IMR-90 (cell line): ENCODE measurements at regions not wholly inside any gene's neighbourhood (a gene's known extent, or its start where the extent isn't known, plus 50 kb on each side); places are given as distances from the start of the nearest gene placed in this dataset.

Experiments
- ATAC-seq: fragments of 200-7000 bp; cut with Tn5 transposase; 2 replicates; pipeline ENCODE4 v1.9.1; 2020; ENCODE audit warnings: low read depth, mild to moderate bottlenecking, moderate library complexity
- BruUV-seq: library from RNA; stranded (reverse); fragments of 400-500 nt; replicated peaks from 2 replicates; lab custom pipeline; 2021; lab: Mats Ljungman, UMichigan
- CTCF ChIA-PET: fragments of 300-600 bp; formaldehyde crosslinking; extraction: SDS; loops from one replicate; lab custom pipeline; 2021; ENCODE audit warnings: antibody characterized with exemption; lab: Yijun Ruan, JAX
- POLR2A ChIA-PET: fragments of 300-600 bp; sonication (Branson Sonifier 250); formaldehyde crosslinking; loops from one replicate; lab custom pipeline; 2022; ENCODE audit warnings: antibody characterized with exemption; ENCODE audit not compliant: unreplicated experiment; lab: Charles Lee
- DNase-seq: peaks from one replicate; pipeline ENCODE4 v3.0.0; 2013
- H2AFZ ChIP-seq: replicated peaks from 2 replicates; pipeline ENCODE3; 2013; ENCODE audit warnings: low read length, mild to moderate bottlenecking; ENCODE audit not compliant: poor library complexity
- H2AK5ac ChIP-seq: 2 replicates; pipeline ENCODE4 v1.6.1; 2013; ENCODE audit warnings: low read depth, low read length, inconsistent platforms
- H2AK9ac ChIP-seq: replicated peaks from 2 replicates; pipeline ENCODE3; 2013; ENCODE audit warnings: mild to moderate bottlenecking, low read depth, low read length, moderate library complexity; ENCODE audit not compliant: poor library complexity
- H2BK120ac ChIP-seq: 2 replicates; pipeline ENCODE4 v1.6.1; 2013; ENCODE audit warnings: low read depth, low read length, inconsistent platforms
- H2BK15ac ChIP-seq: 3 replicates; pipeline ENCODE4 v1.6.1; 2013; ENCODE audit warnings: low read depth, low read length, inconsistent platforms
- H2BK20ac ChIP-seq: 2 replicates; pipeline ENCODE4 v1.6.1; 2013; ENCODE audit warnings: low read depth, mild to moderate bottlenecking, inconsistent platforms, low read length, moderate library complexity
- H2BK5ac ChIP-seq: 2 replicates; pipeline ENCODE4 v1.6.1; 2013; ENCODE audit warnings: mild to moderate bottlenecking, low read depth, low read length, inconsistent platforms; ENCODE audit not compliant: poor library complexity, severe bottlenecking
- H3K14ac ChIP-seq: replicated peaks from 2 replicates; pipeline ENCODE4 v1.6.1; 2013; ENCODE audit warnings: low read depth, low read length, inconsistent platforms
- H3K18ac ChIP-seq: 2 replicates; pipeline ENCODE4 v1.6.1; 2013; ENCODE audit warnings: low read depth, low read length, control low read depth
- H3K23ac ChIP-seq: 2 replicates; pipeline ENCODE4 v1.6.1; 2013; ENCODE audit warnings: low read depth, low read length, inconsistent platforms
- H3K27ac ChIP-seq: 2 replicates; pipeline ENCODE4 v1.5.1; 2013; ENCODE audit warnings: mild to moderate bottlenecking, control low read depth, low read length; ENCODE audit not compliant: insufficient read depth
- H3K27me3 ChIP-seq: 2 replicates; pipeline ENCODE4 v1.6.1; 2013; ENCODE audit warnings: low read length; ENCODE audit not compliant: control insufficient read depth, insufficient read depth
- H3K36me3 ChIP-seq: 2 replicates; pipeline ENCODE4 v1.6.1; 2013; ENCODE audit warnings: low read length, mixed read lengths; ENCODE audit not compliant: control insufficient read depth, insufficient read depth
- H3K4ac ChIP-seq: 2 replicates; pipeline ENCODE4 v1.6.1; 2013; ENCODE audit warnings: low read depth, low read length, inconsistent platforms
- H3K4me1 ChIP-seq: 2 replicates; pipeline ENCODE4 v1.6.1; 2013; ENCODE audit warnings: low read length, mixed read lengths; ENCODE audit not compliant: control insufficient read depth, insufficient read depth
- H3K4me2 ChIP-seq: 2 replicates; pipeline ENCODE4 v1.6.1; 2013; ENCODE audit warnings: low read depth, mild to moderate bottlenecking, control low read depth, low read length, moderate library complexity
- H3K4me3 ChIP-seq: 2 replicates; pipeline ENCODE4 v1.5.1; 2013; ENCODE audit warnings: low read depth, mild to moderate bottlenecking, control low read depth, low read length, moderate library complexity; ENCODE audit not compliant: insufficient read depth
- H3K56ac ChIP-seq: 2 replicates; pipeline ENCODE4 v1.6.1; 2013; ENCODE audit warnings: low read length, inconsistent platforms; ENCODE audit not compliant: insufficient read depth; ENCODE audit errors: extremely low read depth
- H3K79me1 ChIP-seq, 2 experiments: 2 replicates each; pipeline ENCODE4 v1.6.1; 2013; ENCODE audit warnings: low read length in 2 of 2, inconsistent platforms in 1 of 2, low read depth in 1 of 2
- H3K9ac ChIP-seq: 2 replicates; pipeline ENCODE4 v1.6.1; 2013; ENCODE audit warnings: low read depth, low read length, control low read depth
- H3K9me1 ChIP-seq: 2 replicates; pipeline ENCODE4 v1.6.1; 2013; ENCODE audit warnings: low read length, inconsistent platforms; ENCODE audit not compliant: insufficient read depth
- H3K9me3 ChIP-seq: 2 replicates; pipeline ENCODE4 v1.6.1; 2013; ENCODE audit warnings: low read length; ENCODE audit not compliant: control insufficient read depth, insufficient read depth
- H4K20me1 ChIP-seq: 2 replicates; pipeline ENCODE4 v1.6.1; 2013; ENCODE audit warnings: low read length, inconsistent platforms; ENCODE audit not compliant: insufficient read depth
- H4K5ac ChIP-seq: 2 replicates; pipeline ENCODE4 v1.6.1; 2013; ENCODE audit warnings: mild to moderate bottlenecking, low read depth, low read length, control low read depth
- H4K8ac ChIP-seq, 2 experiments: 2 replicates each; pipeline ENCODE4 v1.6.1; 2013; ENCODE audit warnings: low read depth in 2 of 2, low read length in 2 of 2, control low read depth in 1 of 2, inconsistent platforms in 1 of 2
- H4K91ac ChIP-seq: 2 replicates; pipeline ENCODE4 v1.6.1; 2013; ENCODE audit warnings: low read depth, low read length, inconsistent platforms; ENCODE audit not compliant: insufficient read depth
- SMC3 ChIP-seq: fragments of 150-350 bp; IDR thresholded peaks from 2 replicates; pipeline ENCODE4 v1.6.1; 2016; ENCODE audit warnings: low read depth, mild to moderate bottlenecking, antibody characterized with exemption, low read length, moderate library complexity
- WGBS, 2 experiments: methylation state at CpG; one replicate each; pipeline versions ENCODE4 v1.1.5 to v1.1.7; 2013; ENCODE audit warnings: missing lambda C conversion rate in 2 of 2; ENCODE audit not compliant: insufficient read length in 1 of 2; ENCODE audit errors: extremely low coverage in 2 of 2; 5-methylcytosine and 5-hydroxymethylcytosine counted together
- dilution Hi-C: fragments of 300-500 bp; cut with HindIII; formaldehyde crosslinking; loops from one replicate; pipeline ENCODE4 v1.14.3; 2018; ENCODE audit warnings: low sequenced_read_pairs; ENCODE audit not compliant: unreplicated experiment
- in situ Hi-C: fragments of 300-500 bp; cut with MboI; formaldehyde crosslinking; loops from 3 replicates; pipeline ENCODE4 v1.14.3; 2019; ENCODE audit warnings: low sequenced_read_pairs, inconsistent platforms, mixed read lengths
- intact Hi-C: fragments of 100-400 bp; cut with micrococcal nuclease; formaldehyde crosslinking; loops from 2 replicates; pipeline ENCODE4 v1.10.0; 2022
- TF ChIP-seq, protein P1 (sequence below): fragments of 150-350 bp; IDR thresholded peaks from 2 replicates; pipeline ENCODE4 v1.6.1; 2016; ENCODE audit warnings: low read depth, mild to moderate bottlenecking, low read length, moderate library complexity, borderline replicate concordance

DNA sequence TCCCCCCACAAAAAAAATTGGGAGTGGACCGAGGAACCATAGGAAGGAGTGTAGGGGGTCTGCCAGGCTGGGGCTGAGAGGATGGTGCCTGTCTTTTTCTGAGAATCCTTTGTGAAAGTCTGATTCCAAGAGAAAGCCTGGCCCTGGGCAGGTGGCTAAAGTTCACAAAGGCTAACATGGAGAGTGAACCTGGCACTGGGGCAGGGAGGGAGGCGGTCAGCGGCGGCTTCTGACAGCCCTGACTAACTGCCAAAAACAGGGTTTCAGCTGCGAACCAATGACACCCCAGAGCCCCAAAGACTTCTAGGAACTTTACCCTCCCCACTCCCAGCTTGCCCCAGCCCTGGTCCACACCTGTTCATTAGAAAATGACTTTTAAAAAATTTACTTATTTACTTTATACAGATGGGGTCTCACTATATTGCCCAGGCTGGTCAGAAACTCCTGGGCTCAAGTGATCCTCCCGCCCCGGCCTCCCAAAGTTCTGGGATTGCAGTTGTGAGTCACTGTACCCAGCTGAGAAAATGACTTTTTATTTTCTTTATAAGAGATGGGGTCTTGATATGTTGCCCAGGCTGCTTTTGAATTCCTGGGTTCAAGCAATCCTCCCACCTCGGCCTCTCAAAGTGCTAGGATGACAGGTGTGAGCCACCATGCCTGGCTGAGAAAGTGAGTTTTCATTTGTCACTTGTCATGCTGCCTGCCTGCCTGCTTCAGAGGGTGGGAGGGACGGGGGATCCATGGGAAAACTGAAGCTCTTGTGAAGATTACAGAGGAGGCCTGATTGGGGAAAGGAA, 61.0 kb upstream of the DUSP5 start:
- no peak overlapping the region for H4K91ac ChIP-seq
- no peak overlapping the region for H2BK20ac ChIP-seq
- H3K23ac ChIP-seq = no peak overlapping the region
- 0 out of 2 replicates have a peak, but pooled peaks cover 1% of the 10 kb centered on the region for H3K4me1 ChIP-seq
- H2BK120ac ChIP-seq = no peak overlapping the region
- no peak for TF ChIP-seq SMC3
- TF ChIP-seq, protein P1, sequence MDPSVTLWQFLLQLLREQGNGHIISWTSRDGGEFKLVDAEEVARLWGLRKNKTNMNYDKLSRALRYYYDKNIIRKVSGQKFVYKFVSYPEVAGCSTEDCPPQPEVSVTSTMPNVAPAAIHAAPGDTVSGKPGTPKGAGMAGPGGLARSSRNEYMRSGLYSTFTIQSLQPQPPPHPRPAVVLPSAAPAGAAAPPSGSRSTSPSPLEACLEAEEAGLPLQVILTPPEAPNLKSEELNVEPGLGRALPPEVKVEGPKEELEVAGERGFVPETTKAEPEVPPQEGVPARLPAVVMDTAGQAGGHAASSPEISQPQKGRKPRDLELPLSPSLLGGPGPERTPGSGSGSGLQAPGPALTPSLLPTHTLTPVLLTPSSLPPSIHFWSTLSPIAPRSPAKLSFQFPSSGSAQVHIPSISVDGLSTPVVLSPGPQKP = no peak
- H3K4me3 ChIP-seq = no peak overlapping the region
- no peak overlapping the region for H4K8ac ChIP-seq
- H2BK15ac ChIP-seq = no peak overlapping the region
- peaks cover 2% of the 10 kb centered on the region; the same call in 1 of the 2 replicates for H3K9me1 ChIP-seq
- no peak overlapping the region for H3K14ac ChIP-seq
- POLR2A ChIA-PET = no interaction called here
- no peak overlapping the region for H3K4me2 ChIP-seq
- no peaks in the 10 kb centered on the region for H3K27me3 ChIP-seq
- no peak overlapping the region for H3K27ac ChIP-seq
- no peak for ATAC-seq
- intact Hi-C loops (no loop called here), dilution Hi-C loops (no loop called here), in situ Hi-C loops (no loop called here)
- H2AFZ ChIP-seq = no peak overlapping the region
- H3K18ac ChIP-seq = no peak overlapping the region
- 0 out of 4 replicates have a peak, but pooled peaks cover 0 to 1% of the 10 kb centered on the region in 2 experiments for H3K79me1 ChIP-seq
- no peaks in the 10 kb centered on the region for H3K36me3 ChIP-seq
- CTCF ChIA-PET = interaction anchor here (1.1 kb wide), 1 partner anchor 13 kb away, joined by 3 read pairs; no protein-coding TSS in a partner anchor
- H2AK5ac ChIP-seq = no peak overlapping the region
- H4K20me1 ChIP-seq = no peaks in the 10 kb centered on the region
- no peak overlapping the region for H3K56ac ChIP-seq
- no peak overlapping the region for H3K4ac ChIP-seq
- no peaks in the 10 kb centered on the region for H3K9me3 ChIP-seq
- WGBS, 2 experiments = 29% methylated on average over 1 of the region's 9 CpGs; no CpG with 5 or more reads in 1 of the 2 experiments
- H4K5ac ChIP-seq = no peak overlapping the region
- H2AK9ac ChIP-seq = no peak overlapping the region
- no peak overlapping the region for H3K9ac ChIP-seq
- H2BK5ac ChIP-seq = no peak overlapping the region
- BruUV-seq = no TSS peak
- no peak for DNase-seq
